ENCODE measurements at regions not wholly inside any gene's neighbourhood (a gene's known extent, or its start where the extent isn't known, plus 50 kb on each side); places are given as distances from the start of the nearest gene placed in this dataset.

GRCh38 chr15:95458721-95459120 lies 871.8 kb upstream of the NR2F2 start:
- DNase-seq (ENCODE audit: low spot score): no peak
- in situ Hi-C loops (cut with HindIII; ENCODE audit: low sequenced_read_pairs): no loop called here

DNA sequence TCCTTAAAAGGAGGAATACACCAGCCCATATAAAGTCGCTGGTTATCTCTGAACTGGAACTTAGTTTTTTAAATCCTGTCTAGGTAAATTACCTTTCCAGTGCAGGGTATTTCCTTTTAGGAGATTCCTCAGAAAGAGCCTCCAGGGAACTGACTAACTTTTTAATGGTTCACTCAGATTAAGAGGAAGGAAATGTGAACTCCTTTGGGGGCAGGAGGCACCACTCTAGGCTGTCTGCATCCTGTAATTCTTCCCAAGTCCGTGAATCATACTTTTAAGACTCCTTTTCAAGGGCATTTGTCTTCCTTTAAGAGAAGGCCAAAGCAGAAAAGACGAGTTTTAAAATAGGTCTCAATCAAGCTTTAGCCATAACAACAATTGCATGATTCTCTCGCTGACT lies 871.2 kb upstream of the NR2F2 start:
- DNase-seq (ENCODE audit: low spot score): no peak
- in situ Hi-C loops (cut with HindIII; ENCODE audit: low sequenced_read_pairs): no loop called here

- no peak for DNase-seq (ENCODE audit: low spot score)
- in situ Hi-C loops (cut with HindIII; ENCODE audit: low sequenced_read_pairs): no loop called here
Observed at GRCh38 chr15:95464509-95464908, 866.0 kb upstream of the NR2F2 start.

GRCh38 chr15:95468820-95469219 lies 861.7 kb upstream of the NR2F2 start:
- in situ Hi-C loops (cut with HindIII; ENCODE audit: low sequenced_read_pairs): no loop called here
- DNase-seq (ENCODE audit: low spot score): no peak

- DNase-seq (ENCODE audit: low spot score): no peak
- in situ Hi-C loops (cut with HindIII; ENCODE audit: low sequenced_read_pairs): no loop called here
Observed at GRCh38 chr15:95469496-95470000, 861.0 kb upstream of the NR2F2 start.

DNA sequence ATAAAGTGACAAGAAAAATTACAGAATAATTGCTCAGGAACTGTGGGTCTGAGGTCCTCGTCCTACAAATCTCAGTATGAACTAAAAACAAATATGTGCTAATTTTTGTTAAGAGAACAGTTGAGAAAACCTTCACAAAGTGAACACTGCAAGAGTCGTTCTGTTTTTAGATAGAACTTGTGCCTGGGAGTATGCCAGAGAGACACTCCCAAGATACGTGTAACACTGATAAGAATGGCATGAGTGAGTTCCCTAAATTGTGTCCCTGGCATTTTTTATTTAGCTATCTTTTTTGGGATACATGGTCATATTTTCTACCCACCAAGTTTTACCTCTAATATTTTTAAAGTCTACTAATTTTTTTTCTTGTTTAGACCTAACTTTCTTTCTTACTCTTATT lies 860.0 kb upstream of the NR2F2 start:
- DNase-seq (ENCODE audit: low spot score): no peak
- in situ Hi-C loops (cut with HindIII; ENCODE audit: low sequenced_read_pairs): no loop called here

GRCh38 chr15:95470997-95471689 lies 859.4 kb upstream of the NR2F2 start:
- DNase-seq (ENCODE audit: low spot score): no peak
- in situ Hi-C loops (cut with HindIII; ENCODE audit: low sequenced_read_pairs): no loop called here

- no peak for DNase-seq (ENCODE audit: low spot score)
- in situ Hi-C loops (cut with HindIII; ENCODE audit: low sequenced_read_pairs): no loop called here
Observed at GRCh38 chr15:95471690-95472086, 858.8 kb upstream of the NR2F2 start.

DNA sequence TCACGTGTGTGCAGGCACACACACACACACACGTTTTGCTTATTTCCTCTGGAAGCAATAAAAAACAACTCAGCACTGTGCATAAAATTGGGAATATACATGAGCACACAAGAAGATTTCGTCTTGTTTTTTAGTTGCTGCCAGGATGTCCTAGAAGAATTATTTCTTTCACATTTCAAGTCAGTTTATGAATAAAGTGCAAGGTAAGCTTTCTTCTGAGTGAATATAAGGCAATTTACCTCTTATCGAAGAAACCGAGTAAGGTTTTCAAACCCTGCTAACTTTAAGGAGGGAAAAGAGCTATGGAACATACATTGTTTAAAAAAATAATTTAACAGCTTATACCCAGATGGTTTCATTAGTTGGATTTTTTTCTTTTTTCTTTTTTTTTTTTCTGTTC lies 855.4 kb upstream of the NR2F2 start:
- DNase-seq (ENCODE audit: low spot score): no peak
- in situ Hi-C loops (cut with HindIII; ENCODE audit: low sequenced_read_pairs): no loop called here

- DNase-seq (ENCODE audit: low spot score): no peak
- in situ Hi-C loops (cut with HindIII; ENCODE audit: low sequenced_read_pairs): no loop called here
Observed at GRCh38 chr15:95479308-95479707, 851.2 kb upstream of the NR2F2 start.

DNA sequence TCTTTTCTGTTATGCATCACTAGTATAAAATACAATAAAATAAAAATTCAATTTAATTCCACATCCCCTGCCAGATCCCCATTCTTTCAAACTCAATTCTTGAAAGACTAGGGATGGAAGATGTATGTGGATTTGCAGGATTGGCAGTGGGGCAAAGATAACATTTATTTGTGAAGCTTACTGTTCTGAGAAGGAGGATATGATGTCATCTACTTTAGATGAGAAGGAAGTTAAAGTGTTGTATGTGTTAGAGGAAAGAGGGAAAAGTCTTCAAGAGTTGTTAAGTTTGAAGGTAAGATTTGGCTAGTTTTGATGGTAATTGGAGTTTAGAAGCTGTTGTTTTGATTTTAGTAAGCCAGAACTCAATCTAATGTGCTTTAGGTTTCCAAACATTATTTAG lies 845.1 kb upstream of the NR2F2 start:
- no peak for DNase-seq (ENCODE audit: low spot score)
- in situ Hi-C loops (cut with HindIII; ENCODE audit: low sequenced_read_pairs): no loop called here

DNA sequence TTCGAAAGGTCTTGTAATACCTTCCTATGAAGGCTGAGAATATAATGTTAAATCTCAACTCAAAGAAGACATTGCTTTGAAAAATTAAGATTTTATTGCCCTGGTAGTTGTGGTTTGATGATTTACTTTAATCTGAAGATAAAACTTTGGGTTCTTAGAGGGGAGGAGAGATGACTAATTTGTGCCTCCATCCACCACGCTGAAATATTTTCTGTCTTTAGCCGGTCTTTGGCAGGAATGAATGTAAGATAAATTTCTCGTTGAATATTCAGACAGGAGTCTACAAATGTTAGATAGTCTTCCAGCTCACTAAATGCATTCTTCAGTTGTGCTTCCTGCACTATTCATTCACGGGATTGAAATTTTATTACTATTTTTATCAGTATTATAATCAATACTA lies 844.3 kb upstream of the NR2F2 start:
- in situ Hi-C loops (cut with HindIII; ENCODE audit: low sequenced_read_pairs): no loop called here
- DNase-seq (ENCODE audit: low spot score): no peak

DNA sequence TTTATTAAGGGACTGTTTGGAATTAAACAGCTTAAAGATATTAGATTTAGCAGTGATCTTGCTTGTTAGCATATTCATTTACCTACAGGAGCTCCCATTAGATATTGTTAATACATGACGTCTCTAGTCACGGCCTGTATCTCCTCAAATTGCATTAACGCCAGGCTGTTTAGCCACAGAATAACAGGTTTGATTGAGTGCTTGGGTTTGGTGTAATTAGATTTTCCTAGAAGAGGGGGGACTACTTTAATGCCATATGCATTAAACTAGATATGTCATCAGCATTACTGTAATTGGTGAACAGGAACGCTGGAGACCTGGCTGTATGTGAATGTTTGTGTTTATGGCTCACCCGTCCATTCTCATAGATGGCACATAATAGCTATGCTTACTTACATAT lies 841.4 kb upstream of the NR2F2 start:
- in situ Hi-C loops (cut with HindIII; ENCODE audit: low sequenced_read_pairs): no loop called here
- DNase-seq (ENCODE audit: low spot score): no peak

DNA sequence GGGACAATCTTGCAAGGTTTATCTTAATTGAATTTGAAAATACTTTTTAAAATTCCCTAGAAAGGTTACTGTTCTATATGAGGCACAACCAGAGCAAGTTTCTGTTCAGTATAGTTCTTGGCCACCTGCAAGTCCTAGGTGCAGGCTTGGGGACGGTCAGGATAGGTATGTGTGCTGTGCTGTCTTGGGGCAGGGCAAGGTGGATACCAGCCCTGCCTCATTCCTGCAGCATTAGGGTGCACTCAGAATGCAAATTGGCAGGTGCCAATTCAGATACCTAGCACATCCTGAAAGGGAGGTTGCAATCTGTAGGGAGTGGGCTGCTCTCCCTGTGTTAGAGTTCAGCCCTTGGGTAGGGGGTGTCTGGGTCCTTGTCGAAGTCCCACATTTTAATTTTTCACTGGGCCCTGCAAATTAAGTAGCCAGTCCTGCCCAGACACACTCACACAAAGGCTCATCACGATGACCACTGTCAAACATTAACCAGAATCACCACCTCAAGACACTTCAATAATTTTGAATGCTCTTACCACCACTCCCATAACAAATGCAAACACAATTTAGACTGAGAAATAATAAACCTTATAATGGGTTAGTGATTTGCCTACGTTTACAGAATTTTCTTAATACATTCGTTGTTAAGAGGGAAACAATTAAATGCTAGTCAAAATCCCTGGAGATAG lies 838.0 kb upstream of the NR2F2 start:
- in situ Hi-C loops (cut with HindIII; ENCODE audit: low sequenced_read_pairs): no loop called here

GRCh38 chr15:95494971-95495541 lies 835.4 kb upstream of the NR2F2 start:
- in situ Hi-C loops (cut with HindIII; ENCODE audit: low sequenced_read_pairs): no loop called here
- no peak for DNase-seq (ENCODE audit: low spot score)

More for the DNA sequence above, 838.0 kb upstream of the NR2F2 start:
- no peak for DNase-seq (ENCODE audit: low spot score)

GRCh38 chr15:95497634-95498033 lies 832.9 kb upstream of the NR2F2 start:
- no peak for DNase-seq (ENCODE audit: low spot score)
- in situ Hi-C loops (cut with HindIII; ENCODE audit: low sequenced_read_pairs): no loop called here

GRCh38 chr15:95498961-95499360 lies 831.5 kb upstream of the NR2F2 start:
- in situ Hi-C loops (cut with HindIII; ENCODE audit: low sequenced_read_pairs): no loop called here
- no peak for DNase-seq (ENCODE audit: low spot score)

GRCh38 chr15:95499397-95499796 lies 831.1 kb upstream of the NR2F2 start:
- in situ Hi-C loops (cut with HindIII; ENCODE audit: low sequenced_read_pairs): no loop called here
- DNase-seq (ENCODE audit: low spot score): no peak

DNA sequence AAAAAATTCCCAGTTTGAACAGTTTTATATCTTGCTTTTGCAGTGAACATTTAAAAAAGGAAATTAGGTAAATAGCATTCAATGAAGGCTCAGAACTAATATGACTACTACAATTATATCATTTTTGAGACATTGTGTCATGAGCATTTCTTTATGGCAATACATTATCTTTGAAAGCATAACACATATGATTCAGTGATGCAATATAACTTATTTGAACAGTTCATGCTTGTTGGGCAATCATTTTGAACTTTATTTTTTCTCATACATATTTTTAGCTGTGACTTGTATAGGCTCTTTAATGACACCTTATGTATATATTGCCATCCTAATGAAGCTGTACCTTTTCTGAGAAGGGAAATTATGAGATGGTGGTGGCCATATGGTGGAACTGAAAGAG lies 828.6 kb upstream of the NR2F2 start:
- in situ Hi-C loops (cut with HindIII; ENCODE audit: low sequenced_read_pairs): no loop called here
- no peak for DNase-seq (ENCODE audit: low spot score)

DNA sequence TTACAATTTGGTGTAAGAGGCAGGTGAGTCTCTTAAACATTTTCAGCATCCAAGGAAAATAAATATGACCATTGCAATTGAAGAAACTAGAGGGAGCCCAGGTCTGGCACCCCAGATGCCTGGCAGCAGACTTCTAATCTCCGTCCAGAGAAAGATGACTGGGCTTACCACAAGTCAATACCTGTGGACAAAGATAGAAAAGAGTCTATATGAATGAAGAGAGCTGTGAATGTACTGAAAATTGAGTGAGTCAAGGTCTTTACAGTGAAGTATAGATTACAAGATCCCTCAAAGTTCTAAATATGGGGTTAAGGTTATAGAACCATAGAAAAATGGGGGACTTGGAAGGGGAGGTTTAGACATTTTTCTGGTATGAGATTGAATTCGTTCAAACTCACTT lies 827.4 kb upstream of the NR2F2 start:
- in situ Hi-C loops (cut with HindIII; ENCODE audit: low sequenced_read_pairs): no loop called here

More for the DNA sequence above, 827.4 kb upstream of the NR2F2 start:
- DNase-seq (ENCODE audit: low spot score): no peak

Measured in G401 (cell line).